HG02973 (cell line): ENCODE measurements at regions not wholly inside any gene's neighbourhood (a gene's known extent, or its start where the extent isn't known, plus 50 kb on each side); places are given as distances from the start of the nearest gene placed in this dataset.

Experiments
- ATAC-seq: cut with Tn5 transposase; IDR thresholded peaks from one replicate; pipeline ENCODE4 v1.9.1; 2021; ENCODE audit warnings: moderate library complexity; ENCODE audit not compliant: unreplicated experiment

GRCh38 chr2:71849607-71850305 is 297.9 kb downstream of the CYP26B1 start:
- no peak for ATAC-seq

GRCh38 chr2:71849111-71849510 is 298.6 kb downstream of the CYP26B1 start:
- ATAC-seq: no peak

- ATAC-seq: no peak
Observed at GRCh38 chr2:71846669-71847291, 300.9 kb downstream of the CYP26B1 start.

- ATAC-seq: no peak
Observed at GRCh38 chr2:71846072-71846471, 301.6 kb downstream of the CYP26B1 start.

GRCh38 chr2:71844967-71845366 is 302.7 kb downstream of the CYP26B1 start:
- ATAC-seq: no peak

GRCh38 chr2:71843391-71843850 is 304.2 kb downstream of the CYP26B1 start:
- no peak for ATAC-seq

- ATAC-seq: no peak
Observed at GRCh38 chr2:71842744-71843143, 304.9 kb downstream of the CYP26B1 start.

- ATAC-seq: no peak
Observed at GRCh38 chr2:71839826-71840225, 307.8 kb downstream of the CYP26B1 start.

- no peak for ATAC-seq
Observed at GRCh38 chr2:71834796-71835195, 312.9 kb downstream of the CYP26B1 start.

GRCh38 chr2:71833855-71834560 is 313.7 kb downstream of the CYP26B1 start:
- ATAC-seq: no peak

- ATAC-seq: no peak
Observed at GRCh38 chr2:71833272-71833671, 314.4 kb downstream of the CYP26B1 start.

- ATAC-seq: no peak
Observed at GRCh38 chr2:71832844-71833243, 314.8 kb downstream of the CYP26B1 start.

- ATAC-seq: no peak
Observed at GRCh38 chr2:71832388-71832787, 315.3 kb downstream of the CYP26B1 start.

GRCh38 chr2:71831193-71831577 is 316.5 kb downstream of the CYP26B1 start:
- ATAC-seq: no peak

- ATAC-seq: no peak
Observed at GRCh38 chr2:71830497-71831192, 317.0 kb downstream of the CYP26B1 start.

- no peak for ATAC-seq
Observed at GRCh38 chr2:71829008-71829407, 318.7 kb downstream of the CYP26B1 start.

- no peak for ATAC-seq
Observed at GRCh38 chr2:71827973-71828372, 319.7 kb downstream of the CYP26B1 start.

- no peak for ATAC-seq
Observed at GRCh38 chr2:71827524-71827901, 320.1 kb downstream of the CYP26B1 start.

- ATAC-seq: no peak
Observed at GRCh38 chr2:71826826-71827523, 320.7 kb downstream of the CYP26B1 start.

- ATAC-seq: no peak
Observed at GRCh38 chr2:71826299-71826698, 321.4 kb downstream of the CYP26B1 start.

GRCh38 chr2:71824436-71824835 is 323.2 kb downstream of the CYP26B1 start:
- ATAC-seq: no peak
